DMS53 treated with DMSO at 0.1 percent for 48 hours (cell line): ENCODE measurements at regions not wholly inside any gene's neighbourhood (a gene's known extent, or its start where the extent isn't known, plus 50 kb on each side); places are given as distances from the start of the nearest gene placed in this dataset.
A peak's percentile ranks its signal among the peaks of the same experiment; 100 is the strongest.

Experiments used
- DNase-seq: peaks from one replicate; lab custom pipeline; 2025; ENCODE audit not compliant: unreplicated experiment; lab: John Stamatoyannopoulos, UW

GRCh38 chr1:88252745-88253144 lies 431.3 kb upstream of the PKN2 start:
- no peak for DNase-seq

DNA sequence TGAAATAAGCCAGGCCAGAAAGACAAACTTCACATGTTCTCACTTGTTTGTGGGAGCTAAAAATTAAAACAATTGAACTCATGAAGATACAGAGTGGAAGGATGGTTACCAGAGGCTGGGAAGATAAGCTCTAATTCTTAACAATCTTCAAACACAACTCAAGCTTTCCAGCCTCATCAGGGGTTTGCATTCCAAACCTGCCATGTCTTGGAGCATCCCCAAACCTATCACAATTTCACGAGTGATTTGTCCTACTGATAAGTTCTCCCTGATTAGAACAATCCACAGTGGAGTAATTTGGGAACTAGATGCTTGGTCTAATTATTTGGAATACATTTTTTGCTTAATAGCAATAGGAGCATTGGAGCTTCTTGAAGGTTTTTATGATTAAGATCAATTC lies 418.5 kb upstream of the PKN2 start:
- no peak for DNase-seq

GRCh38 chr1:88266051-88266450 lies 418.0 kb upstream of the PKN2 start:
- no peak for DNase-seq

- DNase-seq = no peak
Observed at GRCh38 chr1:88272216-88272615, 411.9 kb upstream of the PKN2 start.

DNA sequence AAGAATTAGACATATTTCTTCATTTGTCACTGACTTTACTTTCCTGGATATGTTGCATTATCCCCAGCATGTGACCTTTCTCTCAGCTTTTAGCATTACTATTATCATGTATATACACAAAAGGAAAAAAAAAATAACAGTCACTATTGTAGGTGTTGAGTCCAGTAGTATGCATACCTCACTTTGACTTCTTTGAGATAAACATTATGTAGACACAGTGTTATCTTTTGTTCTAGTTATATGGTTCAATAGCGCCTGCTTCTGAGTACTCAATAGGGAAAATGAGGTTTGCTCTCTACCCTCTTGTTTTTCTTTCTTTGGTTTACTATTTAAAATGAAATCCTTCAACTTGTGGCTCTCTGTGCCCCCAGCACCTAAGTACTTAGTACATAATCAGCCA lies 409.6 kb upstream of the PKN2 start:
- DNase-seq = no peak

DNA sequence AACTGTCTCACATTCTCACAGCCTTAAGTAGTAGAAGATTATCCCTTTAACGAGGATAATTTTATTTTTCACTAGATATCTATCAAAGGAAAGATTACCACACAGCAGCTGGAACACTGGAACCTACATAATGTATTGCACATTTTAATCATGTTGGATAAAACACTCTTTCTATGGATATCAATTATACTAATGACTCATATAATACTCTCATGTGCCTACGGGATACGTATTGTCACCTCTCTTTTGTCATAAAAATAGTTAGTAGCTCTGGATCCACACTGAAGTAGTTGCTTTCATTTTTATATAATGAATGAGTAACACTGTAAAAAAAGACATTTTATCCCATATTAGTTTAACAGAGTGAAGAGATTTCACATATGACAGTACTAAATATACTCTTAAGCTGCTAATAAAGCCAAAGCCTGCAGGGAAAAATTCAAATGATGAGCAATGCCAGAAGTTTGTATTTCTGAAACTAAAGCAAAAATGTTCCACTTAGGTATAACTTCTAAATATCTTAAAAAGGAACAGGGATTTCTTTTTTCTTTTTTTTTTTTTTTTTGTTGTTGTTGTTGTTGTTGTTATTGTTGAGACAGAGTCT lies 408.7 kb upstream of the PKN2 start:
- no peak for DNase-seq

DNA sequence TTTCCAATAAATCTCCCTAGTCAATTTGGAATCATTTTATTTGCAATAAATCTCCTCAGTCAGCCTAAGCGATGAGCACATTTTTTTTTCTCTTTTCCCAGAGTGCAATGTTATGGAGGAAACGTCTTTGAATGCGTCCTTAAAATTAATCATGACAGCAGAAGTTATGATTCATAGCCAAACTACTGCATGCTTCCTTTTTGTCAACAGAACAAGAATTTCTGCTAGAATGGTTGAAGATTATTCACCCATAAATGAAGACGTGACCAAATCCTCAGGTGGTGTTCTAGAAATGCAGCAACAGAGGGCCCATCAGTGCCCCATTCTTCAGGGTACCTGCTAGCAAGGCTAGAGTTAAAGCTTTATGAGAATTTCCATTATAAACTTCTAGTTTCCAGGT lies 407.9 kb upstream of the PKN2 start:
- no peak for DNase-seq

- DNase-seq = no peak
Observed at GRCh38 chr1:88284066-88284465, 400.0 kb upstream of the PKN2 start.

- no peak for DNase-seq
Observed at GRCh38 chr1:88284666-88285366, 399.3 kb upstream of the PKN2 start.

GRCh38 chr1:88286716-88287115 lies 397.4 kb upstream of the PKN2 start:
- no peak for DNase-seq

GRCh38 chr1:88288571-88288970 lies 395.5 kb upstream of the PKN2 start:
- DNase-seq = no peak

DNA sequence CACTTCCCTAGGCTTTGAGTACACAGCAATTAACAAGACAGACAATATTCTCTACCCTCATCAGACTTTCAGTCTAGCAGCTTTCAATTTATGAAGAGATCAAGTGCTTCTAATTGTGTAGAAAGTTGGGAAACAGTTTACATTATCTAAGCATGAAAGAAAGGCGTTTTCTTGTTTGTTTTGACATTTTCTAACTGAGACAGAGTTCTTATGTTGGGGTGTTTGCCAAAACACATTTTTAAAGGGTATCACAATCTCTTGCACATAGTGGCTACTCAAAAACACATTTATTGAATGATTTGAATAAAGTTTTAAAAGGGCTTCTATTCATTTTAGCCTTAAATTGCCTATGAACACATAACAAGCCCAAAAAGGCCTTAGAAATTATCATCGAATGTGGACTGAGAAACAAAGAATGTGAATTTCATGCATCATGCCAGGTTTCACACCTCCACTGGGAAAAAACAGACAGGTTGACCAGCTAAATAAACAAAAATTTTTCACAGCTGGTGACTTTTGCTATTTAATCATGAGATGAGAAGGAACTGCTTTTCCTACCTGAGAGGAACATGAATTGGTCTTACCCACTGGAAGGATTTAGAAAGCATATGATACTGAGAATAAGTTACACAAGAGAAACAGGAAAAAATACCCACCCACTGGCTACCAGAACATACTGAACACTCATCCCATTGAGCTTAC lies 394.5 kb upstream of the PKN2 start:
- DNase-seq = peak; percentile 62

- DNase-seq = no peak
Observed at GRCh38 chr1:88291611-88292354, 392.3 kb upstream of the PKN2 start.

GRCh38 chr1:88293691-88294190 lies 390.3 kb upstream of the PKN2 start:
- DNase-seq = no peak

GRCh38 chr1:88296227-88296626 lies 387.8 kb upstream of the PKN2 start:
- no peak for DNase-seq

GRCh38 chr1:88296642-88297041 lies 387.4 kb upstream of the PKN2 start:
- DNase-seq = no peak

GRCh38 chr1:88298506-88298905 lies 385.6 kb upstream of the PKN2 start:
- DNase-seq = no peak

DNA sequence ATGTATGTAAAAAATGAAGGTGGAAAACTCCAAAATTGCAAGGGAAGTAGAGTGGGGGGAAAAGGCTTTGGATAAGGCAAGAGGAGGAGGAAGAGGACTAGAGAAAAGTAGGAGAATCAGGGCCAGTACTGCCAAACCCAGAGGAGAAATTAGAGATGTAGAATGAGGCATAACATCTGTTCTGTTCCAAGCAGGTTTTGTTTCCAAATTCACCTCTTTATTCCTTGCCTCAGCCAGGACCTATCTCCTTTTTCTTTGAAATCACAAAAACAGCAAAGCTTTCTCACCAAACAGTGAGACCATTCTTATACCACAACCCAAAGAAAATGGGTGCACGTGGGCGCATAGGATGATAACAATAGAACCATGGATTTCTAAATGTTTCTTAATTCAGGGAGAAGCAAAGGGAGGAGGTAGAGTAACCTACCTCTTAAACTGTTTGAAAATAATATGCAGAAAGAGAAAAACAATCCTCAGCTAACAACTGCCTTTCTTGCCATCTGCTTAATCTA lies 383.3 kb upstream of the PKN2 start:
- DNase-seq = no peak

DNA sequence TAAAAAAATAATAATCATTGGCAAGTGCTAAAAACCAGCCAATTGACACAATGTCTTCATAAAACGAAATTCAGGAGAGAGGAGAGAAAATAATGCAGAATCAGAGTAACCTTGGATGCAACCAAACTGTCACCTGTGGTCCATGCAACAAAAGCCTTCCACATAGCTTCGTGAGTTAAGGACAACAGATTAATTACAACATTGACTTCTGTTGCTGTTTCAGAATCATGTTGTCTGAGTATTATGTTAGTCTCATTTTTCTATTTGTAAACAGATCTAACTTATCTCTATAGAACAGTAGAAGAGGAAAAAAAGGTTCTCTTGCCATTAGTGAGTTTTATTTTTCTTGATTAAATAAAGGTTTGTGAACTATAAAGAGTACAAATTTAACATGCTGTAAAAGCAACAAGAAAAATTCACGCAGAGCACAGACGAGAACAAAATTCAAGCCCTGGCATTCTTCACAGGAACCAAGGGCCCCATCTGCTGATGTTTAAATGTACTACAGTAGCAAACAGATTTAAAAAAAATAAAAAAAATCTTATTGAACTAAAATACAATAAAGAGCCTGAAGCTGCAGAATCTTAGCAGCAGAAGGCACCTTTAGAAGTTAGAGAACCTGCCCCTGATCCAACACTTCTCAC lies 381.1 kb upstream of the PKN2 start:
- peak; percentile 44 for DNase-seq

DNA sequence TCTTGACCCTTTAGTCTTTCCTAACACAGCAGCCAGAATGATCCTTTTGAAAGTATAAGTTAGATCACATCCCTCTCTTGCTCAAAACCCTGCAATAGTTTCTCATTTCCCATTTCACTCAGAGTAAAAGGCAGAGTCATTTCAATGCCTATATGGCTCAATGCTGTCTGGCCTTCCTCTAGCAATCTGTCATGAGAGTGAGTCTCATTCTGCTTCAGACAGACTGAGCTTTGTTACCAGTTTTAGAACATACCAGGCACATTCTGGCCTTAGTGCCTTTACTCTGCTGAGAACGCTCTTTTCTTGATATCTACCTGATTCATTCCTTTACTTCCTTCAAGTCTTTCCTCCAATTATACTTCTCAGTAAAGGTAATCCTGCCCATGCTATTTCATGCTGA lies 372.8 kb upstream of the PKN2 start:
- no peak for DNase-seq

- peak; percentile 77 for DNase-seq
Observed at GRCh38 chr1:88311907-88312306, 372.2 kb upstream of the PKN2 start.
